ENCODE measurements at regions not wholly inside any gene's neighbourhood (a gene's known extent, or its start where the extent isn't known, plus 50 kb on each side); places are given as distances from the start of the nearest gene placed in this dataset.

- DNase-seq: peak in 2 of 4 experiments; percentile 26 to 27
These were observed 67.7 kb upstream of the GCM1 start for GRCh38 chr6:53216301-53216700.

GRCh38 chr6:53214172-53214571 lies 65.5 kb upstream of the GCM1 start:
- no peak for DNase-seq

DNA sequence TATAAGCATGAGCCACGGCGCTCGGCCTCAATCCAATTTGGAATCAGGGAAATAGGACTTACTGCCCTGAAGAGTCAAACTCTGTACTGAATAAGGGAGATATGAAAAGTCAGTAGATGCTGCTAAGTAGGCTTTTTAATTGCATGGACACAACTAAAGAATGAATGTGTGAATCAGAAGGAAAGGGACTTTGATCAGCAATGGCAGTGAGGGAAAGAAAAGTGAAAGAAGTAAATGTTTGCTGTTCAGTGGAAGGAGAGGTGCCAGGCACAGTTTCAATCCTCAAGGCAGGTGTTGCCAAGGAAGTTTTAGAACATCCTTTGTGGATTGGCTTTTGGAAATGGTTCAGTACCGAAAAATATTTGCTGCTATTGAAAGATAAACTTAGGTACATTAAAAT lies 62.2 kb upstream of the GCM1 start:
- DNase-seq: no peak

DNA sequence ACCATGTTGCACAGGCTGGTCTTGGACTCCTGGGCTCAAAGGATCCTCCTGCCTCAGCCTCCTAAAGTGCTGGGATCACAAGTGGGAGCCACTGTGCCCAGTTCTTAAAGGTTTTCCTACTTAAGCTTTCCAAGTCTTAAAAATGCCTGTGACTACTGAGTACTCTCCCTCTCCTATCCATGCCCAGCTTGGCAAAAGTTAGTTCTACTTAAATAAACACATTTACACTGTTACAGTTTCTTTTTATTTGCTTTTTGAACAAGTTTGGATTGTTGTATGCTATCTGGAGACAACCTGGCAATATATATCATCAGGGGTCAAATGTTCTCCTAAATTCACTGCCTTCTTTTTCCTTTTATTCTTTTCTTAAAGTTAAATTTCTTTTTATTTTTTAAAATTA lies 61.0 kb upstream of the GCM1 start:
- no peak for DNase-seq

GRCh38 chr6:53205778-53206177 lies 57.1 kb upstream of the GCM1 start:
- no peak for DNase-seq

DNA sequence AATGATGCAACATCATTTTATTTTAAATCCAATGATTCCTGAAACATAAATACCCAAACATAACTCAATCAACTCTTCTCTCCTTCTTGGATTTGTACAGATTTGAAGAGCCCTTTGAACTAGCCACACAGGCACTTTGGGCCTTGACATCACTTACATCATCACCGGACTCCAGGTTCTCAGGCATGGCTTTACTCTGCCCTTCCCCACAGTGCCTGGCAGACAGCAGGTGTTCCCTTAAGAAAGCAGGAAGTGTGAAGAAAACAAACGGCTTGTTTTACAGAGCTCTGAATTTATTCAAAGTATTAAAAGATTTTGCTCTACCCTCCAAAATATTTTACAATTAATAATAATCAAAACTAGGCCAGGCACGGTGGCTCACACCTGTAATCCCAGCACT lies 54.8 kb upstream of the GCM1 start:
- no peak for DNase-seq

DNA sequence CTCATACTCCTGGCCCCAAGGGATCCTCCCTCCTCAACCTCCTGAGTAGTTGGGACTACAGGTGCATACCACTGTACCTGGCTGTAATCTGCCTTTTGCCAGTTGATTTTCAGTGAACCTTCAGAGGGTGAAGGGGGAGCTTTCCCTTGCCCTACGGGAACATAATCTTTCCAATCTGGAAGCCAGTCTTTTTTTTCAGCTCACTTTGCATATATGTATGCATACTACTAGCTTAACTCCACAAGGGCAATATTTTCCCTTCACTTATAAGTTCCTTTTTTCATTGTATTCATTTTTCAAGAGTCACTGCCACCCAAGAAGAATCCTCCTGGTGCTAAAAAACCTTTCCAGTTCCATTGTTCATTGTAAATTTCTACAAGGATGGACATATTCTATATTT lies 53.4 kb upstream of the GCM1 start:
- peak in 1 of 4 experiments; percentile 9 for DNase-seq

DNA sequence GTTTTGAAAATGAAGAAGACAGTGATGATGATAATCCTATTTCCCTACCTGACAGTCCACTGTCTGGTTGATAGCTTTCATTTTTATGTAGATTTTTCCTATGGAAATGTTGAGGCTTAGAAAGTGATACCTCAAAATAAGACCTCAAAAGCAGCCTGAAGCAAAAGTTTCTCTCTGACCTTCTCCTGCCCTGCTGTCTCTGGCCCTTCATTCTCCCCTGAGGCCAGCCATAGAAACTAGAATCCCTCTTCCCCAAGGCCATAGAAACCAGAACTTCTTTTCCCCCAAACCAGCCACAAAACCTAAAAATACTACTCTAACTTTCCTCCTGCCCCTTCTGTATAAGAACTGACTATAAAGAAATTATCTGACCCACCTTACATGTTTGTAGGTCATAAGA lies 52.6 kb upstream of the GCM1 start:
- DNase-seq: no peak

DNA sequence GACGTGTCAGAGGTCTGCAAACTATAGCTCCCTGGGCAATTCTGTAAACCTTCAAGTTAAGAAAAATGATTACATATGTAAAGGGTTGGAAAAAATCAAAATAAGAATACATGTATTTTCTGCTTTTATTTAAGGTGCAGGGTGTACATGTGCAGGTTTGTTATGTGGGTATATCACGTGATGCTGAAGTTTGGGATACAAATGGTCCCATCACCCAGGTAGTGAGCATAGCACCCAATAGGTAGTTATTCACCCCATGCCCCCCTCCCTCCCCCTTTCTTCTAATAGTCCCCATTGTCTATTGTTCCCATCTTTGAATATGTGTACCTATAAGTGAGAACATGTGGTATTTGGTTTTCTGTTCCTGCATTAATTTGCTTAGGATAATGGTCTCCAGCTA lies 51.1 kb upstream of the GCM1 start:
- DNase-seq: no peak

DNA sequence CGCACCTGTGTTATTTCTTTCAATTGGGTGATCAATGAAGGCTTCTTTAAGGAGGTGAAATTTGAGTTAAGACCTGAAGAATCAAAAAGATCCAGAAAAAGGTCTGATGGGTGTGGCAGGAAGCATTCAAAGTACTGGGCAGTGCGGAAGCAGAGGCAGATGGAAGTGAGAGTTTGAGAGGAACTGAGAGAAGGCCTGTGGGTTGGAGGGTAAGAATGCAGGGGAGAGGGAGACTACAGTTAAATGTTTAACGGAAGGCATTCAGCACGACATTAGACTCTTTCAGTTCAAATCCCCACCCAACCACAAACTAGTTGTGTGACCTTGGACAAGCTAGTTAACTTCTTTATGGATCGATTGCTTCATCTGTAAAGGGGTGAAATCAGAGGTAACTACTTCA lies 50.5 kb upstream of the GCM1 start:
- peak; percentile 36 to 69 (median 54) for DNase-seq
